GM12878 (cell line): ENCODE measurements at regions not wholly inside any gene's neighbourhood (a gene's known extent, or its start where the extent isn't known, plus 50 kb on each side); places are given as distances from the start of the nearest gene placed in this dataset.
"Not testable (repeated sequence)": the region's sequence is repeated elsewhere in the genome, so short reads cannot be mapped to it uniquely, and the experiment has no call there.

Experiments
- ATF2 ChIP-seq: IDR thresholded peaks from 2 replicates; pipeline ENCODE4 v1.6.1; 2012; ENCODE audit warnings: low read length, inconsistent platforms
- E2F4 ChIP-seq: IDR thresholded peaks from 2 replicates; pipeline ENCODE4 v1.6.1; 2012; ENCODE audit warnings: low read depth, low read length, improper control_type of control experiment
- POLR2A ChIP-seq: IDR thresholded peaks from 2 replicates; pipeline ENCODE4 v1.6.1; 2011; ENCODE audit warnings: low read depth, mild to moderate bottlenecking, low read length

GRCh38 chr4:72884225-72884624, 185.3 kb downstream of the COX18 start:
- TF ChIP-seq ATF2, POLR2A, E2F4: not testable (repeated sequence)
